Fibroblast of peridontal ligament (primary cell): ENCODE measurements at regions not wholly inside any gene's neighbourhood (a gene's known extent, or its start where the extent isn't known, plus 50 kb on each side); places are given as distances from the start of the nearest gene placed in this dataset.
A peak's percentile ranks its signal among the peaks of the same experiment; 100 is the strongest.

Experiments
- DNase-seq: peaks from one replicate; pipeline ENCODE4 v3.0.0-alpha.2; 2010; ENCODE audit errors: extremely low read depth

DNA sequence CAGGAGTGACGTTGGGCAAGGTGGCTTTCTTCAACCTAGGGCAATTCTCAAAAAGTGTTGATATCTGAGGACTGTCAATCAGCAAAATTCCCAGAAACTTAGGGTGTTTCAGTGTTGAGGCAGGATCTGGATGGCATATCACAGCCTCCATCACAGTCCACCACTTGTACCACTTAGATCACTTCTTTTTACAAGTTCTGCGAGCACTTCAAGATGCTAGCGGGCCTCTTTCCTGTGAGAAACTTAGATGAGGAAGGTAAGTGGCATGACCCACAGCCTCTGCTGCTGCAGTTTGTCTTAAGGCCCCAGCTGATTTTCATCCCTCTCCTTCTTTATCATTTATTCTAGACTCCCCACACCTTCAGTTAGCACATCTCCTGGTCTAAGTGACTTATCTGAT, 295.4 kb upstream of the ZNF521 start:
- DNase-seq: no peak

DNA sequence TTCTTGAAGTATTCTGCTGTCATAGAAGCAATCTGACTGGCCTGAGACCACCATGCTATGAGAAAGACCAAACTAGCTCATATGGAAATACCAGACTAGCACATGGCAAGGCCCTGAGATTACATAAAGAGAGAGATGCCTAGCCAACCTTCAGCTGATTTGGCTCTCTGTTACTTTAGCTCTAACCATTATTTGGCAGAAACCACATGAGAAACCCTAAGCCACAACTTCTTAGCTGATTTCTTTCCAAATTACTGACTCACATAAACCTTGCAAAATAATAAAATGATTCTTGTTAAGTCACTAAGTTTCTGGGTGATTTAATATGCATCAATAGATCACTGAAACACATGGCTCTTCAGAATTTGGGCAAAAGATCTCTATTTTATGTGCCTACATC, 295.0 kb upstream of the ZNF521 start:
- DNase-seq: peak; percentile 97

DNA sequence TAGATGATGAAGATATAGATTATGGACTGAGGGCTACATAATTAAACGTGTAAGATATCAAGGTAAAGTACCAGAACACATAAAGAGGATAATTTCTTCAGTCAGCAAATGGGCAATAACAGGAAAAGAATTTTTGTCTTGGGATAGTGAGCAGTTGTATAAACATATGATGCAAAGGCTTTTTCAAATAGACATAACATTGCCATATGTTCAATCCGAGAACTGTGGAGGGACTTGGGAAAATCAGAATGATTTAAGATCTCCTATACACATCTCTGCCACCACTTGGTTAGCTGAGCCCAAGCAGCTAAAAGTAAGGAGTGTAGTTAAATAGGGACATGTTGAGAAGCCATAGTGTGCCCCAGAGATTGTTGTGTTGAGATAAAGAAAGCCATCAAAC, 287.6 kb upstream of the ZNF521 start:
- peak; percentile 44 for DNase-seq

DNA sequence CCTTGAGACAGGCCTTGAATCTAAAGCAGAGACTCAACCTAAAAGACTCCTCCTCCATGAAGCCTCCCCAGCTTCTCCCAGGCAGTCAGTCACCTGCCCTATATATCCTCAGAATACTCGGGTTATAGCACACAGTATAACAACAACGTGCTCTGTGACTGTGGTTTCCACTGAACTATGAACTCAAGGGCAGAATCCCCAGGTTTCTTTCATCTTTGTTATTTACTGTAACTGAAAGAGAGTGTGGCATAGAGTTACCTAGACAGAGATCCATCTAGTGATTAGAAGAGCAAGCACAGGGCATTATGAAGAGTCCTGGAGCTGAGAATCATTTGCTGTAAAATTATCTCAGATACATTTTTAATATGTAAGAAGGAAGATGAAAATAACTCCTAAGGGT, 281.6 kb upstream of the ZNF521 start:
- DNase-seq: no peak

DNA sequence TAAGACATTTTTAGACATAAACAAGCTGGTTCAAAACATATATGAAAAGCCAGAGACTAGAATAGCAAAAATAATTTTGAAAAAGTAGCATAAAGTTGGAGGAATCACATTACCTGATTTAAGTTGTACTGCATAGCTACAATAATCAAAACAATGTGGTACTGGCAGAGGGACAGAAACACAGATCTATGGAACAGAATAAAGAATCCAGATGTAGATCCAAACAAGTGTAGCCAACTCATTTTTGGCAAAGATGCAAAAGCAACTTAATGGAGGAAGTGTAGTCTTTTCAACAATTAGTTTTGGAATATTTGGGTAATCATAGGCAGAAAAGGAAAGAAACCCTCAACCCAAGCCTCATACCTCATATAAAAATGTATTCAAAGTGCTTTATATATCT, 278.7 kb upstream of the ZNF521 start:
- DNase-seq: peak; percentile 54

DNA sequence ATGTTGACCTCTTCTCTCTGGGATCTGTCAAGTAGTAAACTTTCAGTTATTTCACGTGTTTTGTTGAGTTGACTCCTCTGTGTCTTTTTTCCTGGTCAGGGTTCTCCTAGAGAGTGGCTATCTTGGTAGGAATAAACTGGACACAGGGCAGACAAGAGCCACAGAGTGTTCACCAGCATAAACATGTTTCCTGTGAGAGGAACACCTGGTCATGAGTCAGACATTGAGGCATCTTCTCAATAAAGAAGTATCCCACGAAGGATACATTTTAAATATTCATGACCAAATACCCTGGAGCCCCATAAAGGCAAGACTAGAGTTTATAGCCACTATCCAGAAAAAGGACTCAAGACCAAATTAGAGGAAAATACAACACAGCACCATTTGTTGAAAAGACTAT, 269.7 kb upstream of the ZNF521 start:
- no peak for DNase-seq

DNA sequence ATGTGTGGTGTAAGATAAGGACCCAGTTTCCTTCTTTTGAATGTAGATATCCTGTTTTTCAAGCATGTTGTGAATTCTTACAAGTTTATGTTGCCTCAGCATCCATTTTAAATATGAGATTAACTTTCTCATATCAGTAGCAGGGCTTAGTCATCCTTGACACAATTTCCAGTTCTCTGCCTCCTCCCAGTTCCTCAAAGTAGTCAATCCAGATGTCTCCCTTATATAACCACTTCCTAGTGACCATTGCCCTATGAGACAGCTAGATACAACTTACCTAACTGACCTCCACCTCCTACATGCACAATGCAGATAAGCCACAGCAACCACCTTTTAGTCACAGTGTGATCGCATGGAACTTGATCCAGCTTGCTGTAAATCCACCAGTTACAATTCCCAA, 269.2 kb upstream of the ZNF521 start:
- no peak for DNase-seq

DNA sequence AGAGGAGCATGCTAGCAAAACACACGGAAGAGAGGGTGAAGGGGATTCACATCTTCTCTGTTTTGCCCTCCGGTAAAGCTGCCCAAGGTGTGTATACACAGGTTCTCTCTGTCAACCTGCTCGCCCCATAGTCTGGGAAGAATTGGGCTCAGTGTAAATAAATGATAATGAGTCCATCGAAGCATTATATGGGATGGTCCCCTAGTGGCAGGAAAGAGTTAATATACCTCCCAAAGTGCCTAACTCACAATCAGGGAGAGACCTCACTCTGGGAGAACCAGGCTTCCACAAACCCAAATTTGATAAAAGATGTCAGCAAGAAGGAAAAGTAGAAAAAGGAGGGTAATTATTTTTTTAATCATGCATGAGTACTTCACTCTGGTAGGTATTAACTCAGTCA, 262.2 kb upstream of the ZNF521 start:
- no peak for DNase-seq

DNA sequence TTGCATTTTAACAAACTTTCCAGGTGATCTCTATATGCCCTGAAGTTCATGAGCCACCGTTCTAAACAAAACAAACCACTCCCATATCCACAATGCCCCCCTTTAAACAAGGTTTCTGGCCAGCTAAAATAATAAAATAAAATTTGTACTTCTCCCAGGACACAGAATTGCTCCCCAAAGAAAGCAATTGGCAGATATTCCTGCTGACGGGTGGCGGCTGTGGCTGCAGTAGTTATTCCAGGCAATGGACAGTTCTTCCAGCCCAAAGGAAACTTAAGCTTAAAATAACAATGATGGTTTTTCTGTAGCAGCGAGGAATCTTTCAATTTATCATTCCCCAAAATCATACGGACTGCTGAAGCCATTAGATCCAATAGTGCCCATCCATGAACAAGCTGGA, 260.5 kb upstream of the ZNF521 start:
- no peak for DNase-seq

DNA sequence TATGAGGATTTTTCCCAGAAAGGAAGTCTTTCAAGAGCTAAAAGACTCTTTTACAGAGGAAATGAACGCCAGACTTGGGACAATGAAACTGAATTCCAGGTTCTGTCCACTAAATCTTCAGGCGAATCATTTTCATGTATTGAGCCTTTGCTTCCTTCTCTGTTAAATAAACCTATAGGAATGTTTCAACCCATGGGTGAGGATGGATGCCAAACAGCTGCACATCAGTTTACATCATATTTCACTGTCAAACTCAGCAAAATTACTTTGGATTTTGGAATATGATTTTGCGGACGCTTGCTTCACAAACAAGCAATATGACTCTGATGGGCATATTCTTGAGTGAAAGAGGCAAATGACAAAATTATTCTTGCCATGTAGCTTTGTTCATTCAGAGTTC, 256.1 kb upstream of the ZNF521 start:
- no peak for DNase-seq

DNA sequence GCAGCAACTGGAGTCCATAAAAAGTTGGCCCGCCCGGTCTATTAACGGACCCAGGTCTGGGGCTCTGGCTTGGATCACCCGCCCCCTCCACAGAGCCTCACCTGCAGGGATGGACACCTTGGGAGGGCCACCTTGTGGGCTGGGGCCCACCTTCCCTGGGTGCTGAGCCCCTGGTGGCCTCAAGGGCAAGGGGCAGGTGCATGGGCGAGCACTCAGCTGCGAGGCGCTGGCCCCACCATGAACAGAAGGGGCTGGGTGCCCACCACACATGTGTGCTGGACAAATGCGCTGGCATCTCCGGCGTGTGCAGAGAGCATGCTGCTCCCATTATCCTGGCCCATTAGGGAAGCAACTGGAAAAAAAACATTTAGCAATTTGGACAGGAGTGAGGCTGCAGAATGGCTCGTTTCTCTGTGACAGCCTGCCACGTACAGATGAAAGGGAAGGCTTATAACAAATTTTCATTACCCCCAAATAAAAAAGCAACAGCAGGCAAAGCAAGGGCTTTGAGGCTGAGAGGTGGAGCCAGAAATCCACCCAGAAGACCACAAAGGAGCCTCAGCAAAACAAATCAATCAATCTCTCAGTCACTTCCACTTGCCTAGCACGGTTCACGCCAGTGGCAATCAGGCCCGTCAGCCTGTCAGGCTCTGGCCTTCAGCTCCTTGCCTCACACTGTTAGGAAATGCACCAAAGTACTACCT, 253.1 kb upstream of the ZNF521 start:
- DNase-seq: no peak

DNA sequence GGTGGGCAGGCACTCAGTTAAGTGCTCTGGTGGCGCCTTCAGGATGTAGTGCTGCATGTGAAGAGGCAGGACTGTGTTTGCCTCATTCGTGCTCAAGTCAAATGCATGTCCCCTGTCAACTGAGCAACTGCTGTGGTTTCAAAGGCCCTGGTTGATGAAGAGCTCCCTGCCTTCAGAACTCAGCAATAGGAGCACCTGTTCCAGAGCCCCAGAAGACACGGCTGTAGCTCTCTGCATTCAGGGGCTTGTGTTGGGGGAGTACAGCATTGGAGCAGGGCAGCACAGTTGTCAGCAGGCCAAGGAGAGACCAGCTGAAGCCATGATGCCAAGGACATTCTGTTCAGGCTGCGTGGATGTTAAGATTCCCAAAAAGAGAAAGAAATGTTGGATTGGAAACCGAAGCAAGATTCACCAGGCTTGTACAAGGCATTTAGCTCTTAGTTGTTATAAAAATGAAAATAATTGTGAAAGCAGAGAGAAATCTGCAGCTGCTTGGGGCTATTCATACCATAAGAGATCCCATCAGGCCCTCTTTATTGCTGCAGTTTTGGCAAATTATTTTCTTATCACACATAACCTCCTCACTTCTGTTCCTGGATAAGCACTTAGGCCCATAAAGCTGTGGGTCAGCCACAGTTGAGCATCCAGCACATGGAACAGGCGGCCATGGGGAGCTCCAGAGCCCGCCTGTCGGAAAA, 252.4 kb upstream of the ZNF521 start:
- no peak for DNase-seq

DNA sequence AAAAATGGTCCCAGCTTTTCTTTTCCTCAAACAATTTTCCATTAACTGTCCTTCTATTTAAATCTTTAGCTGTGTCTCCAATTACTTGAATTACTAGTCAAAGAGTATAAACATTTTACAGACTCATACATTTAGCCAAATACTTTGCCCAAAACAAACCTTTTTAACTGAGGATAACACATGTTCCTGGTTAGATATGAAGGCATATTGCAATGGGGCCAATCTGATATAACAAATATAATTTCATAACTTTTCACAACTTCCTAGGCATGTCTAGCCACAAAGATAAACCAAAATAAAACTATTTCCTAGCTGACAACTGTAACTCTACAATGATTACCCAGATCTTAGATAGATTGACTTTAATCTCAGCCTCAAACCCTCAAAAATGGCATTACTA, 247.5 kb upstream of the ZNF521 start:
- DNase-seq: peak; percentile 1

DNA sequence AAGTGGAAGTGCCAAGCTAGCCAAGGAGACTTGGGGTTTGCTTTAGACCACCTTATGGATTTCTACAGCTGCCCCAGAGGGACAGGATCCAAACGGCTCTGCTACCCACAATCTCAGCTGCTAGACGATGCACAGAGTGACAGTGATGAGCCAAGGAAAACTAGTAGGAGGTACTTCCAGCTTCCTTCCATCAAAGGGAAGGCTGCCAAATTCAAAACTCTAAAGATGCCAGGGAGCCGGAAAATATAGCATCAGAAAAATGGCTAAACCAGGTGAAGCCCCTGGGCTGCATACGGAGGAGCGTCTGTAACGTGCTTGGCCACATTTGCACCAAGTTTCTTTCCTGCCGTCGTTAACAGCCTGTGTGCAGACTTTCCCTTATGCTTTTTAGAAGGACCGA, 245.5 kb upstream of the ZNF521 start:
- no peak for DNase-seq

DNA sequence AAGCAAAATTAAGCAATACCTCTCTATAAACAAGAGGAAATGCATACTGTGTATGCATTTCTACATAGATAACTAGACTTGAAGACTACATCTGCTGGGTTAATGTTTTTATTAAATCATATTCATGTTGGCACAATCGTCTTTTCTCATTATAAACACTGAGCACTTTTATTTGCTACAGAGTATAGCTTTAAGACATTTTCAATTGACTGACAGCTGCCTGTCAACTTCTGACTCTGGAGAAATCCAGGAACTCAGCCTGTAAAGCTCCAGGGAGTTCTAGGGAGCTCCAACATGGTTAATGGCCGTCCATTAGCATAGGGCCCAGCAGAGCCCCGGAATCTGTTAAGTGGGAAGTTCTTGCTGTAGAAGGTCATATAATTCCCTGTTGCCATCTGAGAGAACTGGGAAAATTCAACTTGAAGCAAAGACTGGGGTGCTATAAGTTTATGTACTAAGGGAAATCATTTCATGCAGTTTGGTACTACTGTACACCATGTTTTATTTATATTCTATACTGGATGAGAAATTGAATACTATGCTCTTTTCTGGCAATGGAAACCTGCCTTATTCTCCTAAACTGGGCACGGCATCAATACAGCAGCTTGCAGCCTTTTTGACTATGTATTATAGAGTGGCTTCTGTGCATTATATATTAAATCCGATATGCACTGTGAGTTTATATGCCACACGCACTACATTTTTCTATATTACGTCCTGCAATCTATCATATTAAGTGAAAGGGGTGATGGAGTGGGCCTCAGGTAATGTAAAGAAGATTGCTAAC, 243.5 kb upstream of the ZNF521 start:
- no peak for DNase-seq

DNA sequence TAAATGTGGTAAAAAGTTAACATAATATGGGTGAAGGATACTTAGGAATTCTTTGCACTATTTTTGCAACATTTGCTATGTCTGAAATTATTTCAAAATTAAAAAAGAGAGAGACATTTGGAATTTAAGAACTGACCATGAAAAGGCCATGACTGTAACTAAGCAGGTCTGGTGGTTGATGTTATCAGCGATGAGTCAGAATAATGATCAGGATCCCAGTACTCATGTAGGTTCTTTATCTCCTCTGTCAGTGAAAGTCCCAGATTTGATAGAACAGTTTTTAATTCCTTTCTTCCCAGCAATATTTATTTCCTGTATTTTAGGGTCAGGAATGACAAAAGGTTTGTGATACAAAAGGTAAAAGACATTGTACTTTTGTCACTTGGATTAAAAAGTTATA, 242.4 kb upstream of the ZNF521 start:
- no peak for DNase-seq

DNA sequence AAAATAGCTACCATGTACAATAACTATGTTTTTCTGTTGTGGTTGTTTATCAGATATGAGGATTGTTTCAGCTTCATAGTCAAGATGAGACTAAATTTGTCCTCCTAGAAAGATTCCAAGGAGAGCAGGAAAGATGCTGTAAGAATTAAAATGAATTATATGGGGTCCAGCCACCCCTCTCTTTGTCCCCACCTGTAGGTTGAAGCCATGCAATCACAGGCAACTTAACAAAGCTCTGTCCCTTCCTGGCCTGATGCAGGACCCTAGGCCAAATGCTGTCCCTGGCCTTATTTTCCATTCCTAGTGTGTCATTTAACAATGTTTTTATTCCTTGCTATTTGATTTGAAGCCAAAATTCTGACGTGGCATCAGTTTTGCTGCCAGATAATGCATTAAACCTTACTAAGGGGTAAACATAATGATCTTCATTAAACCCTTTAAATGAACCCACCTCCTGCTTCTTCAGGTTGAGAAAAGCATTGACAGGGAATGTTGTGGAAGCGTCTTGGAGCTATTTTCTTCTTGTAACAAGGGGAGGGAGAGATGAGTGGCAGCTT, 240.9 kb upstream of the ZNF521 start:
- no peak for DNase-seq

DNA sequence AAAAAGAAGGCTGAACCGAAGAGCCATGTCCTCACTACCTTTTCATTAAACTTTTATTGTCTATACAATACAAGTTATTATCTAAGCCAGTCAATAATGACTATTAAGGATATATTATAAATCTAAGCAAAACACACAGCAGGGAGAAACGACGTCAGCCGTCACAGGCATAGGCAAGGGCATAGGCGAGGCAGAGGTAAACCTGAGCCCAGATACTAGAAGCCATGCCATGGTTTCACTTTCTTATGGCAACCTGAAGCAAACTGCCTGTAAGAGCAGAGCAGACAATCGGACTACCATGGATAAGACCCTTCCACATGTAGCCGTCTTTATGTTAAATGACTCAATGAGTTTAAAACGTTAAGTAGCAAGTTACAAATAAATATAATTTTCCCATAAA, 238.5 kb upstream of the ZNF521 start:
- no peak for DNase-seq

DNA sequence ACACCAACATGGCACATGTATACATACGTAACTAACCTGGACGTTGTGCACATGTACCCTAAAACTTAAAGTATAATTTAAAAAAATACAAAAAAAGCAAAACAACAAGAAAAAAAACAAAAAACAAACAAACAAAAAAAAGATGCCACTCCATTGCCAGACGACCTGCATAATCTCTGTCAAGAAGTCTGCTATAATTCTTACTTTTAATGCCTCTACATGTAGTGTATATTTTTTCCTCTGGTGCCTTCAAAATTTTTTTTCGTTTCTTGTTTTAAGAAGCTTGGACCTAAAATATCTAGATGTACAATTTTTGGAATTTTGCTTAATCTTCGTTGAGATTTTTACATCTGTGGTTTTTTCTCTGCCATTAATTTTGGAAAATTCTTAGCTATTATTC, 235.6 kb upstream of the ZNF521 start:
- no peak for DNase-seq

DNA sequence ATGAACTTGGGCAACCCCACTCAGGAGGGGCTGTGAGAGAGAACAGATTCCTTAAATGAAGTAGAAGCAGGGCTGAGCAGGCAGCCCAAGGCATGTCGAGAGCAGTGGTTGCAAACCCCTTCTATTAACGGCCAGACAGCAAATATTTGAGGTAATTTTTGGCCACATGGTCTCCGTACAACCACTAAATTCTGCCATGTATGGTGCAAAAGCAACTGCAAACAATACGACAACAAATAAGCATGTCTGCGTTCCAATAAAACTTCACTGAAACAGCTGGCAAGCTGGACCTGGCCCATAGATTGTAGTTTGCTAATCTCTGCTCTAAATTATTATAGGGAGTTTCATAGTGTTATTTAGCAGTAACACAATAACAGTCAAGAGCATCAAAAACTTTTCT, 217.0 kb upstream of the ZNF521 start:
- no peak for DNase-seq

DNA sequence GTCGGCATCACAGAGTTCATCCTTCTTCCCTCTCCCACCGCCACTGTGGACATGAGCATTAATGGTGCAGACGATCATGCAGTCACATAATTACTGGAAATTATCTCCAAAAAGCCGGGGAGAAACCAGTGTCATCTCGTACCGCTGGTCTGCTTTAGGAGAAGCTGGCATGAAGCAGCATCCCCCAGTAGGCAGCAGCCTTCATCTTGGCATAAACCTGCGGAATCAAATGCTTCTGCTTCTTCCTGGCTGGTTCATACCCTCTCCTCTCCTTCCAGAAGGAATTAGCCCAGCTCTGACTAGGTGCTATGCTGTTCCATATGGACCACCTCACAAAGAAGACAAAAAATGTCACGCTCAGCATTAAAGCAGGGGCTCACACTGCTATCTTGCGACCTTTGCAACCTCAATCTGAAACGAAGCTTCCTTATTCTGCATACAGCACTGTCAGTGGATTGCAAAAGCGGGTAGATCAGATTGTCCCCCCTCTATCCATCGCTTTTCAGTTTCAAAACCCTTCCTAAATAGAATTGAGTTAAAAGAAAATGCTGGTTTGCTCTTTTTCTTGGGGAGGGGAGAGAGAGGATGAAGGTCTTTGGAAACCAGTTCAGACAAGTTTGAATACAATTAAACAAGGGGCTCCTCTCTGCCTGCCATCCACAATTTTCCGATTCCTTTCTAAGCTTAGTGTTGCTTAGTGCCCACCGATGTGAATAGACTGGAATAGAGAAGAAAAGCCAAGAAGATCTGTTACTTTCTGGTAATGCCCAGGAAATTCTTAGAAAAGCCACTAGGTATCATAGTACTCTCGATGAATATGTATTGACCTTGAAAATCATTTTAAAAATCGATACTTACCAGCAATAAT, 212.1 kb upstream of the ZNF521 start:
- DNase-seq: no peak

DNA sequence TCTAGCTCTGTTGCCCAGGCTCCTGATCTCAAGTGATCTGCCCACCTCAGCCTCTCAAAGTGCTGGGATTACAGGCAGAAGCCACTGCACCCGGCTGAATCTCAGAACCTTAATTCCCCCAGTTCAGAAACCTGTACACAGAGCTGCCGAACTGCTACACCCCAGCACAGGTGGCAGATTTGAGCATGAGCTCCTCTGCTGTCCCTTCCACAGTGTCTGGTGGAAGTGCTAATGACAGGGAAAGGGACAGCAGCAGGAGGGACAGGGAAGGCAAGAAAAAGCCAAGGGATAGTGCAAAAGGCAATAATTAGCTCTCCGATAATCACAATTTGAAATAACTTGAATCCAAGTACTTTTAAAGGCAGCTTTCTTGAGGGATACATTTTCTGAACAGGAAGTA, 211.4 kb upstream of the ZNF521 start:
- DNase-seq: no peak
